ENCODE measurements at regions not wholly inside any gene's neighbourhood (a gene's known extent, or its start where the extent isn't known, plus 50 kb on each side); places are given as distances from the start of the nearest gene placed in this dataset.

GRCh38 chr13:31060655-31061054 is 101.0 kb downstream of the HSPH1 start:
- intact Hi-C loops (cut with DNase I): no loop called here
- Histone ChIP-seq H3K27ac (no peak overlapping the region), H3K4me1 (replicated peaks) (no peaks in the 10 kb centered on the region), H3K36me3 (no peaks in the 10 kb centered on the region), H3K9me3 (no peaks in the 10 kb centered on the region), H3K4me3 (no peak overlapping the region), H3K27me3 (replicated peaks; ENCODE audit: insufficient read depth) (no peaks in the 10 kb centered on the region)
- TF ChIP-seq CTCF (IDR thresholded peaks at IDR 0.05) (no peak), POLR2AphosphoS5 (IDR thresholded peaks at IDR 0.05) (no peak), POLR2A (IDR thresholded peaks at IDR 0.05) (no peak)
- DNase-seq (ENCODE audit: low spot score): no peak
- 78% methylated on average over 7 of the region's 7 CpGs for WGBS

DNA sequence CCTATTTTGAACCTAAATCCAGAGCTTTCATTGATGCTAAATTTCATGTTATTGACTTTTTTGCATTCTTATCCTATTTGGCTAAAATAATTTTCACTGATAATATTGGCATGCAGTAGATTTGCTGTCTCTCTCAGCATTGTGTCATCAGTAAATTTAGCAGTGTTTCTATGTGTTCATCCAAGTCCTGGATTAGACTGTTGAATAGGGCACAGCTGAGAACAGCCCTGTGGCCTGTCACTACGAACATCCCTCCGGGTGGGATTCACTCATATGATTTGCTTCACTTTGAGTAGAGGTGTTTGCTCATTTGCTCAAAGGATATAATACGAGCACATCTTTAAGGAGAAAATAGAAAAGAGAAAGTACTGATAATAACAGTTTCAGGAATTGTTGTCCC is 101.5 kb downstream of the HSPH1 start:
- H3K27me3 ChIP-seq (replicated peaks; ENCODE audit: insufficient read depth): no peaks in the 10 kb centered on the region
- 90% methylated on average over 3 of the region's 3 CpGs for WGBS
- no peaks in the 10 kb centered on the region for H3K4me1 ChIP-seq (replicated peaks)
- DNase-seq (ENCODE audit: low spot score): no peak
- H3K9me3 ChIP-seq: no peaks in the 10 kb centered on the region
- TF ChIP-seq POLR2AphosphoS5 (IDR thresholded peaks at IDR 0.05) (no peak), CTCF (IDR thresholded peaks at IDR 0.05) (no peak), POLR2A (IDR thresholded peaks at IDR 0.05) (no peak)
- no peaks in the 10 kb centered on the region for H3K36me3 ChIP-seq
- intact Hi-C loops (cut with DNase I): no loop called here
- H3K4me3 ChIP-seq: no peak overlapping the region
- H3K27ac ChIP-seq: no peak overlapping the region

DNA sequence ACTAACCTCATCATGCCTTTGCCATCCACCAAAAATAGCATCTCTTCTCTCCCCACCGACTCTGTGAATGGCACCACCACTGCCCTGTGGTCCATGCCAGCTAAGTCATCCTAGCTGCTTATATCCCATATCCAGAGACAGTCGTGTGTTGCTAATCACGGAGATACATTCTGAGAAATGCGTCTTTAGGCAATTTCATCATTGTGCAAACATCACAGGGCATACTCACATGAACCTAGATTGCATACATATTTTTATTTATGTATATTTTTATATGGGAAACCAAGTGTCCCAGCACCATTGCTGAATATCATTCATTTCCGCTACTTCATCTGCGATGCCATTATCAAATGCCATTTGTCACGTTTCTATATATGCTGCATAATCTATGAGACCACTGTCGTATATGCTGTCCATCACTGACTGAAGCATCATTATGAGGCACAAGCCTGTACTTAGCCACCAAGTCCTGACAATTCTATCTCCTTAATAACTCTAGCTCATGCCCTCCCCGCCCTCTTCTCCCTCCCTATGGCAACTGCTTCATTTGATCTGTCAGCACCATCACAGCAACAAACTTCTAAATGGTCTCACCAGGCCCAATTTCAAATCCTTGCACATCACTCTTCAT is 104.2 kb downstream of the HSPH1 start:
- Histone ChIP-seq H3K4me1 (replicated peaks) (no peaks in the 10 kb centered on the region), H3K9me3 (no peaks in the 10 kb centered on the region), H3K36me3 (no peaks in the 10 kb centered on the region), H3K27ac (no peak overlapping the region), H3K27me3 (replicated peaks; ENCODE audit: insufficient read depth) (no peaks in the 10 kb centered on the region), H3K4me3 (no peak overlapping the region)
- no peak for TF ChIP-seq POLR2AphosphoS5 (IDR thresholded peaks at IDR 0.05)
- DNase-seq (ENCODE audit: low spot score): no peak
- intact Hi-C loops (cut with DNase I): no loop called here
- 97% methylated on average over 9 of the region's 9 CpGs for WGBS

DNA sequence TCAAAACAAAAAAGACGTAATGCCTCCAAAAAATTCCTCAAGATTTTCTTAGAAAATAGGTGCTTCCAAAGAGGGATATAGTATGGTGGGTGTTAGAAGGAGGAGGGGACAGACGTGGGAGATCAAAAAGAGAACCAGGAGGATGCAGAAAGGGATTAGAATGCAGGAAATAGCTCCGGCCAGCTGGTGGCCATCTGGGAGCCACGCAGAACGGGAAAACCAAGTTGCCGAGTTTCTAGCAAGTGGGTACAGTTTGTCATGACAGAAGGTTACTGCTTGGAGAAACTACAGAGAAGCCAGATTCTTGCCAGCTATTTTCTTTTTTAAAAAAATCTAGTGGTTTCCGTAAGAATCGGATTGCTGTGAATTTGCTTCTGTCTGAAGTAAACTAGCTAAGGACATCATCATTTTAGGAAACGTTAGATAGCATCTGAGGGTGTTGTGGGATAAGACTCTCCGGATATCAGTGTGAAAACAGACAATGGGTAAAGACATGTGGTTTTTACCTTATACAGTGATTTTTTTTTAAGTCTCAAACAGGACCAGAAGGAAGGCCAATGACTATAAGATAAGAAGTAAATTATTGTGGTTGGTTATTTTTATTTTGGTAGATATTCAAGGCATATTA is 104.9 kb downstream of the HSPH1 start:
- no peak for DNase-seq (ENCODE audit: low spot score)
- Histone ChIP-seq H3K4me1 (replicated peaks) (no peaks in the 10 kb centered on the region), H3K36me3 (no peaks in the 10 kb centered on the region), H3K27me3 (replicated peaks; ENCODE audit: insufficient read depth) (no peaks in the 10 kb centered on the region), H3K27ac (no peak overlapping the region), H3K4me3 (no peak overlapping the region), H3K9me3 (no peaks in the 10 kb centered on the region)
- TF ChIP-seq CTCF (IDR thresholded peaks at IDR 0.05): no peak
- TF ChIP-seq POLR2AphosphoS5 (IDR thresholded peaks at IDR 0.05): no peak
- TF ChIP-seq POLR2A (IDR thresholded peaks at IDR 0.05): no peak
- intact Hi-C loops (cut with DNase I): no loop called here
- WGBS: 49% methylated on average over 10 of the region's 10 CpGs

GRCh38 chr13:31055589-31055988 is 106.1 kb downstream of the HSPH1 start:
- DNase-seq (ENCODE audit: low spot score): no peak
- TF ChIP-seq POLR2AphosphoS5 (IDR thresholded peaks at IDR 0.05): no peak
- TF ChIP-seq POLR2A (IDR thresholded peaks at IDR 0.05): no peak
- TF ChIP-seq CTCF (IDR thresholded peaks at IDR 0.05): no peak
- Histone ChIP-seq H3K27me3 (replicated peaks; ENCODE audit: insufficient read depth) (no peaks in the 10 kb centered on the region), H3K36me3 (no peaks in the 10 kb centered on the region), H3K27ac (no peak overlapping the region), H3K9me3 (no peaks in the 10 kb centered on the region), H3K4me1 (replicated peaks) (no peaks in the 10 kb centered on the region), H3K4me3 (no peak overlapping the region)
- 91% methylated on average over 5 of the region's 5 CpGs for WGBS
- intact Hi-C loops (cut with DNase I): no loop called here
